ENCODE measurements at regions not wholly inside any gene's neighbourhood (a gene's known extent, or its start where the extent isn't known, plus 50 kb on each side); places are given as distances from the start of the nearest gene placed in this dataset.
"Not testable (repeated sequence)": the region's sequence is repeated elsewhere in the genome, so short reads cannot be mapped to it uniquely, and the experiment has no call there.

GRCh38 chr18:67455890-67456501, 60.5 kb downstream of the DSEL start:
- Histone ChIP-seq H3K27me3 (ENCODE audit: control insufficient read depth in 2 of 2, insufficient read depth in 2 of 2, low read length in 2 of 2) (no peaks in the 10 kb centered on the region), H3K9ac (ENCODE audit: low read depth in 1 of 2, low read length in 2 of 2) (no peak overlapping the region), H3K9me3 (ENCODE audit: control insufficient read depth in 2 of 2, low read length in 2 of 2) (no peaks in the 10 kb centered on the region), H3K36me3 (ENCODE audit: control insufficient read depth in 2 of 2, insufficient read depth in 2 of 2, low read length in 2 of 2) (no peaks in the 10 kb centered on the region), H3K4me3 (ENCODE audit: low read length in 2 of 2) (no peak overlapping the region), H3K27ac (ENCODE audit: low read depth in 2 of 2, low read length in 2 of 2) (no peak overlapping the region), H3K4me1 (ENCODE audit: control insufficient read depth in 2 of 2, insufficient read depth in 2 of 2, low read length in 2 of 2) (no peaks in the 10 kb centered on the region)

- Histone ChIP-seq H3K4me1 (ENCODE audit: control insufficient read depth in 2 of 2, insufficient read depth in 2 of 2, low read length in 2 of 2) (no peaks in the 10 kb centered on the region), H3K27ac (ENCODE audit: low read depth in 2 of 2, low read length in 2 of 2) (no peak overlapping the region), H3K9ac (ENCODE audit: low read depth in 1 of 2, low read length in 2 of 2) (no peak overlapping the region), H3K27me3 (ENCODE audit: control insufficient read depth in 2 of 2, insufficient read depth in 2 of 2, low read length in 2 of 2) (no peaks in the 10 kb centered on the region), H3K4me3 (ENCODE audit: low read length in 2 of 2) (no peak overlapping the region), H3K36me3 (ENCODE audit: control insufficient read depth in 2 of 2, insufficient read depth in 2 of 2, low read length in 2 of 2) (no peaks in the 10 kb centered on the region), H3K9me3 (ENCODE audit: control insufficient read depth in 2 of 2, low read length in 2 of 2) (no peaks in the 10 kb centered on the region)
Measured at GRCh38 chr18:67453901-67454300, 62.6 kb downstream of the DSEL start.

GRCh38 chr18:67451960-67452359, 64.6 kb downstream of the DSEL start:
- Histone ChIP-seq H3K4me3 (ENCODE audit: low read length in 2 of 2) (no peak overlapping the region), H3K9ac (ENCODE audit: low read depth in 1 of 2, low read length in 2 of 2) (no peak overlapping the region), H3K9me3 (ENCODE audit: control insufficient read depth in 2 of 2, low read length in 2 of 2) (no peaks in the 10 kb centered on the region), H3K27ac (ENCODE audit: low read depth in 2 of 2, low read length in 2 of 2) (no peak overlapping the region), H3K27me3 (ENCODE audit: control insufficient read depth in 2 of 2, insufficient read depth in 2 of 2, low read length in 2 of 2) (no peaks in the 10 kb centered on the region), H3K36me3 (ENCODE audit: control insufficient read depth in 2 of 2, insufficient read depth in 2 of 2, low read length in 2 of 2) (no peaks in the 10 kb centered on the region), H3K4me1 (ENCODE audit: control insufficient read depth in 2 of 2, insufficient read depth in 2 of 2, low read length in 2 of 2) (no peaks in the 10 kb centered on the region)

- not testable (repeated sequence) for H3K27me3 ChIP-seq (ENCODE audit: control insufficient read depth in 2 of 2, insufficient read depth in 2 of 2, low read length in 2 of 2); H3K4me3 ChIP-seq (ENCODE audit: low read length in 2 of 2); H3K9me3 ChIP-seq (ENCODE audit: control insufficient read depth in 2 of 2, low read length in 2 of 2); H3K27ac ChIP-seq (ENCODE audit: low read depth in 2 of 2, low read length in 2 of 2); H3K9ac ChIP-seq (ENCODE audit: low read depth in 1 of 2, low read length in 2 of 2); H3K4me1 ChIP-seq (ENCODE audit: control insufficient read depth in 2 of 2, insufficient read depth in 2 of 2, low read length in 2 of 2); H3K36me3 ChIP-seq (ENCODE audit: control insufficient read depth in 2 of 2, insufficient read depth in 2 of 2, low read length in 2 of 2)
Measured at GRCh38 chr18:67451101-67451500, 65.4 kb downstream of the DSEL start.

- no peaks in the 10 kb centered on the region for H3K27me3 ChIP-seq (ENCODE audit: control insufficient read depth in 2 of 2, insufficient read depth in 2 of 2, low read length in 2 of 2)
Measured at GRCh38 chr18:67433971-67434370, 82.5 kb downstream of the DSEL start.

GRCh38 chr18:67432806-67433205, 83.7 kb downstream of the DSEL start:
- Histone ChIP-seq H3K27ac (ENCODE audit: low read depth in 2 of 2, low read length in 2 of 2) (no peak overlapping the region), H3K27me3 (ENCODE audit: control insufficient read depth in 2 of 2, insufficient read depth in 2 of 2, low read length in 2 of 2) (no peaks in the 10 kb centered on the region), H3K36me3 (ENCODE audit: control insufficient read depth in 2 of 2, insufficient read depth in 2 of 2, low read length in 2 of 2) (no peaks in the 10 kb centered on the region)

More at GRCh38 chr18:67433971-67434370, 82.5 kb downstream of the DSEL start:
- H3K4me1 ChIP-seq (ENCODE audit: control insufficient read depth in 2 of 2, insufficient read depth in 2 of 2, low read length in 2 of 2), result no peaks in the 10 kb centered on the region
- no peaks in the 10 kb centered on the region for H3K9me3 ChIP-seq (ENCODE audit: control insufficient read depth in 2 of 2, low read length in 2 of 2)
- H3K27ac ChIP-seq (ENCODE audit: low read depth in 2 of 2, low read length in 2 of 2), result no peak overlapping the region
- no peak overlapping the region for H3K9ac ChIP-seq (ENCODE audit: low read depth in 1 of 2, low read length in 2 of 2)
- H3K4me3 ChIP-seq (ENCODE audit: low read length in 2 of 2), result no peak overlapping the region
- no peaks in the 10 kb centered on the region for H3K36me3 ChIP-seq (ENCODE audit: control insufficient read depth in 2 of 2, insufficient read depth in 2 of 2, low read length in 2 of 2)

GRCh38 chr18:67428805-67429204, 87.7 kb downstream of the DSEL start:
- H3K9me3 ChIP-seq (ENCODE audit: control insufficient read depth in 2 of 2, low read length in 2 of 2), result no peaks in the 10 kb centered on the region
- H3K36me3 ChIP-seq (ENCODE audit: control insufficient read depth in 2 of 2, insufficient read depth in 2 of 2, low read length in 2 of 2), result no peaks in the 10 kb centered on the region
- no peak overlapping the region for H3K27ac ChIP-seq (ENCODE audit: low read depth in 2 of 2, low read length in 2 of 2)
- no peak overlapping the region for H3K4me3 ChIP-seq (ENCODE audit: low read length in 2 of 2)
- no peaks in the 10 kb centered on the region for H3K27me3 ChIP-seq (ENCODE audit: control insufficient read depth in 2 of 2, insufficient read depth in 2 of 2, low read length in 2 of 2)
- H3K4me1 ChIP-seq (ENCODE audit: control insufficient read depth in 2 of 2, insufficient read depth in 2 of 2, low read length in 2 of 2), result no peaks in the 10 kb centered on the region
- H3K9ac ChIP-seq (ENCODE audit: low read depth in 1 of 2, low read length in 2 of 2), result no peak overlapping the region

More at GRCh38 chr18:67432806-67433205, 83.7 kb downstream of the DSEL start:
- no peak overlapping the region for H3K9ac ChIP-seq (ENCODE audit: low read depth in 1 of 2, low read length in 2 of 2)
- H3K4me3 ChIP-seq (ENCODE audit: low read length in 2 of 2), result no peak overlapping the region
- no peaks in the 10 kb centered on the region for H3K4me1 ChIP-seq (ENCODE audit: control insufficient read depth in 2 of 2, insufficient read depth in 2 of 2, low read length in 2 of 2)
- H3K9me3 ChIP-seq (ENCODE audit: control insufficient read depth in 2 of 2, low read length in 2 of 2), result no peaks in the 10 kb centered on the region

GRCh38 chr18:67428158-67428557, 88.4 kb downstream of the DSEL start:
- no peaks in the 10 kb centered on the region for H3K4me1 ChIP-seq (ENCODE audit: control insufficient read depth in 2 of 2, insufficient read depth in 2 of 2, low read length in 2 of 2)
- H3K27me3 ChIP-seq (ENCODE audit: control insufficient read depth in 2 of 2, insufficient read depth in 2 of 2, low read length in 2 of 2), result no peaks in the 10 kb centered on the region
- H3K9ac ChIP-seq (ENCODE audit: low read depth in 1 of 2, low read length in 2 of 2), result no peak overlapping the region
- H3K36me3 ChIP-seq (ENCODE audit: control insufficient read depth in 2 of 2, insufficient read depth in 2 of 2, low read length in 2 of 2), result no peaks in the 10 kb centered on the region
- H3K9me3 ChIP-seq (ENCODE audit: control insufficient read depth in 2 of 2, low read length in 2 of 2), result no peaks in the 10 kb centered on the region
- no peak overlapping the region for H3K4me3 ChIP-seq (ENCODE audit: low read length in 2 of 2)
- no peak overlapping the region for H3K27ac ChIP-seq (ENCODE audit: low read depth in 2 of 2, low read length in 2 of 2)

GRCh38 chr18:67426486-67426885, 90.0 kb downstream of the DSEL start:
- H3K4me3 ChIP-seq (ENCODE audit: low read length in 2 of 2), result no peak overlapping the region
- H3K9me3 ChIP-seq (ENCODE audit: control insufficient read depth in 2 of 2, low read length in 2 of 2), result no peaks in the 10 kb centered on the region
- H3K36me3 ChIP-seq (ENCODE audit: control insufficient read depth in 2 of 2, insufficient read depth in 2 of 2, low read length in 2 of 2), result no peaks in the 10 kb centered on the region
- no peaks in the 10 kb centered on the region for H3K27me3 ChIP-seq (ENCODE audit: control insufficient read depth in 2 of 2, insufficient read depth in 2 of 2, low read length in 2 of 2)
- no peaks in the 10 kb centered on the region for H3K4me1 ChIP-seq (ENCODE audit: control insufficient read depth in 2 of 2, insufficient read depth in 2 of 2, low read length in 2 of 2)
- no peak overlapping the region for H3K9ac ChIP-seq (ENCODE audit: low read depth in 1 of 2, low read length in 2 of 2)
- H3K27ac ChIP-seq (ENCODE audit: low read depth in 2 of 2, low read length in 2 of 2), result no peak overlapping the region

- Histone ChIP-seq H3K9ac (ENCODE audit: low read depth in 1 of 2, low read length in 2 of 2) (no peak overlapping the region), H3K36me3 (ENCODE audit: control insufficient read depth in 2 of 2, insufficient read depth in 2 of 2, low read length in 2 of 2) (no peaks in the 10 kb centered on the region), H3K9me3 (ENCODE audit: control insufficient read depth in 2 of 2, low read length in 2 of 2) (no peaks in the 10 kb centered on the region), H3K4me1 (ENCODE audit: control insufficient read depth in 2 of 2, insufficient read depth in 2 of 2, low read length in 2 of 2) (no peaks in the 10 kb centered on the region), H3K27ac (ENCODE audit: low read depth in 2 of 2, low read length in 2 of 2) (no peak overlapping the region), H3K27me3 (ENCODE audit: control insufficient read depth in 2 of 2, insufficient read depth in 2 of 2, low read length in 2 of 2) (no peaks in the 10 kb centered on the region), H3K4me3 (ENCODE audit: low read length in 2 of 2) (no peak overlapping the region)
Measured at GRCh38 chr18:67425672-67426071, 90.8 kb downstream of the DSEL start.

- Histone ChIP-seq H3K4me1 (ENCODE audit: control insufficient read depth in 2 of 2, insufficient read depth in 2 of 2, low read length in 2 of 2) (no peaks in the 10 kb centered on the region), H3K4me3 (ENCODE audit: low read length in 2 of 2) (no peak overlapping the region), H3K27me3 (ENCODE audit: control insufficient read depth in 2 of 2, insufficient read depth in 2 of 2, low read length in 2 of 2) (no peaks in the 10 kb centered on the region), H3K27ac (ENCODE audit: low read depth in 2 of 2, low read length in 2 of 2) (no peak overlapping the region), H3K9ac (ENCODE audit: low read depth in 1 of 2, low read length in 2 of 2) (no peak overlapping the region), H3K36me3 (ENCODE audit: control insufficient read depth in 2 of 2, insufficient read depth in 2 of 2, low read length in 2 of 2) (no peaks in the 10 kb centered on the region), H3K9me3 (ENCODE audit: control insufficient read depth in 2 of 2, low read length in 2 of 2) (no peaks in the 10 kb centered on the region)
Measured at GRCh38 chr18:67421651-67422050, 94.9 kb downstream of the DSEL start.

Measured in mucosa of rectum (tissue), 2 donors.